ENCODE measurements at regions not wholly inside any gene's neighbourhood (a gene's known extent, or its start where the extent isn't known, plus 50 kb on each side); places are given as distances from the start of the nearest gene placed in this dataset.

GRCh38 chr11:70501051-70501901 lies 102.9 kb downstream of the CTTN start:
- in situ Hi-C loops (cut with HindIII; ENCODE audit: low sequenced_read_pairs): loop anchor here (25.0 kb wide), 1 partner anchor 236 kb away; no protein-coding TSS in a partner anchor

- in situ Hi-C loops (cut with HindIII; ENCODE audit: low sequenced_read_pairs): loop anchor here (25.0 kb wide), 1 partner anchor 235 kb away; no protein-coding TSS in a partner anchor
These were observed 103.7 kb downstream of the CTTN start for GRCh38 chr11:70501933-70502540.

GRCh38 chr11:70502677-70503467 lies 104.5 kb downstream of the CTTN start:
- in situ Hi-C loops (cut with HindIII; ENCODE audit: low sequenced_read_pairs): loop anchor here (25.0 kb wide), 1 partner anchor 234 kb away; no protein-coding TSS in a partner anchor

- in situ Hi-C loops (cut with HindIII; ENCODE audit: low sequenced_read_pairs): loop anchor here (25.0 kb wide), 1 partner anchor 234 kb away; no protein-coding TSS in a partner anchor
These were observed 105.3 kb downstream of the CTTN start for GRCh38 chr11:70503468-70504221.

- in situ Hi-C loops (cut with HindIII; ENCODE audit: low sequenced_read_pairs): loop anchor here (25.0 kb wide), 1 partner anchor 233 kb away; no protein-coding TSS in a partner anchor
These were observed 106.1 kb downstream of the CTTN start for GRCh38 chr11:70504246-70505020.

- in situ Hi-C loops (cut with HindIII; ENCODE audit: low sequenced_read_pairs): loop anchor here (25.0 kb wide), 1 partner anchor 232 kb away; no protein-coding TSS in a partner anchor
These were observed 107.0 kb downstream of the CTTN start for GRCh38 chr11:70505331-70505731.

- in situ Hi-C loops (cut with HindIII; ENCODE audit: low sequenced_read_pairs): loop anchor here (25.0 kb wide), 1 partner anchor 231 kb away; no protein-coding TSS in a partner anchor
These were observed 107.7 kb downstream of the CTTN start for GRCh38 chr11:70505761-70506657.

DNA sequence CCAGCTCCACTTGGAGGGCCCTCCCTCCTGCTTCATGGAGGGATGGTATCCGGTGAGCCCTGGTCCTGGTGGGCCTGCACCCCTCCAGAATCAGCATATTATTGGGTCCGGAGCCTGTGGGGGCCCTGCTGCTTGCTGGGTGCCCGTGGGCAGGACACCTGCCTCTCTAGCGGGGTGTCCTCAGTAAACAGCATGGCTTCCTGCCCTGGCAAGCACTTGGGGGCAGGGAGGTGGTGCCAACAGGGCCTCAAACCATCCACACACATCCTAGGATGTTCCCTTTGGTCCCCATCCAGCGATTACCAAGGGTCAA lies 108.3 kb downstream of the CTTN start:
- in situ Hi-C loops (cut with HindIII; ENCODE audit: low sequenced_read_pairs): loop anchor here (25.0 kb wide), 1 partner anchor 231 kb away; no protein-coding TSS in a partner anchor

GRCh38 chr11:70506986-70507385 lies 108.7 kb downstream of the CTTN start:
- in situ Hi-C loops (cut with HindIII; ENCODE audit: low sequenced_read_pairs): loop anchor here (25.0 kb wide), 1 partner anchor 230 kb away; no protein-coding TSS in a partner anchor

GRCh38 chr11:70507466-70508230 lies 109.3 kb downstream of the CTTN start:
- in situ Hi-C loops (cut with HindIII; ENCODE audit: low sequenced_read_pairs): loop anchor here (25.0 kb wide), 1 partner anchor 230 kb away; no protein-coding TSS in a partner anchor

DNA sequence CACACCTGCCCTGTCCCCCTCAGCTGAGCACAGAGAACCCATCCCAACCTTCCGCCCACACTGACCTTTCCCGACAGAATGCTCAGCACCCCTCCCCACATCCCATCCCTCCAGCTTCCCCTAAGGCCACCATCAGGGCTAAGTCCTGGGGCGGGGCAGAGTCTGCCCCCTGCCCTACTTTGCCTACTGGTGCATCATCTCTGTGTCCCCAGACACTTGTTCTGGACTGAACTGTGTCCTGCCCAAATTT lies 109.8 kb downstream of the CTTN start:
- in situ Hi-C loops (cut with HindIII; ENCODE audit: low sequenced_read_pairs): loop anchor here (25.0 kb wide), 1 partner anchor 229 kb away; no protein-coding TSS in a partner anchor

- in situ Hi-C loops (cut with HindIII; ENCODE audit: low sequenced_read_pairs): loop anchor here (25.0 kb wide), 1 partner anchor 228 kb away; no protein-coding TSS in a partner anchor
These were observed 111.1 kb downstream of the CTTN start for GRCh38 chr11:70509476-70509875.

GRCh38 chr11:70510106-70510505 lies 111.8 kb downstream of the CTTN start:
- in situ Hi-C loops (cut with HindIII; ENCODE audit: low sequenced_read_pairs): loop anchor here (25.0 kb wide), 1 partner anchor 227 kb away; no protein-coding TSS in a partner anchor

GRCh38 chr11:70510571-70510970 lies 112.2 kb downstream of the CTTN start:
- in situ Hi-C loops (cut with HindIII; ENCODE audit: low sequenced_read_pairs): loop anchor here (25.0 kb wide), 1 partner anchor 227 kb away; no protein-coding TSS in a partner anchor

GRCh38 chr11:70511345-70511744 lies 113.0 kb downstream of the CTTN start:
- in situ Hi-C loops (cut with HindIII; ENCODE audit: low sequenced_read_pairs): loop anchor here (25.0 kb wide), 1 partner anchor 226 kb away; no protein-coding TSS in a partner anchor

GRCh38 chr11:70512716-70513115 lies 114.4 kb downstream of the CTTN start:
- in situ Hi-C loops (cut with HindIII; ENCODE audit: low sequenced_read_pairs): loop anchor here (25.0 kb wide), 1 partner anchor 225 kb away; no protein-coding TSS in a partner anchor

GRCh38 chr11:70517203-70517602 lies 118.9 kb downstream of the CTTN start:
- in situ Hi-C loops (cut with HindIII; ENCODE audit: low sequenced_read_pairs): loop anchor here (25.0 kb wide), 1 partner anchor 220 kb away; no protein-coding TSS in a partner anchor
